ENCODE measurements at regions not wholly inside any gene's neighbourhood (a gene's known extent, or its start where the extent isn't known, plus 50 kb on each side); places are given as distances from the start of the nearest gene placed in this dataset.

- TF ChIP-seq, protein P1, sequence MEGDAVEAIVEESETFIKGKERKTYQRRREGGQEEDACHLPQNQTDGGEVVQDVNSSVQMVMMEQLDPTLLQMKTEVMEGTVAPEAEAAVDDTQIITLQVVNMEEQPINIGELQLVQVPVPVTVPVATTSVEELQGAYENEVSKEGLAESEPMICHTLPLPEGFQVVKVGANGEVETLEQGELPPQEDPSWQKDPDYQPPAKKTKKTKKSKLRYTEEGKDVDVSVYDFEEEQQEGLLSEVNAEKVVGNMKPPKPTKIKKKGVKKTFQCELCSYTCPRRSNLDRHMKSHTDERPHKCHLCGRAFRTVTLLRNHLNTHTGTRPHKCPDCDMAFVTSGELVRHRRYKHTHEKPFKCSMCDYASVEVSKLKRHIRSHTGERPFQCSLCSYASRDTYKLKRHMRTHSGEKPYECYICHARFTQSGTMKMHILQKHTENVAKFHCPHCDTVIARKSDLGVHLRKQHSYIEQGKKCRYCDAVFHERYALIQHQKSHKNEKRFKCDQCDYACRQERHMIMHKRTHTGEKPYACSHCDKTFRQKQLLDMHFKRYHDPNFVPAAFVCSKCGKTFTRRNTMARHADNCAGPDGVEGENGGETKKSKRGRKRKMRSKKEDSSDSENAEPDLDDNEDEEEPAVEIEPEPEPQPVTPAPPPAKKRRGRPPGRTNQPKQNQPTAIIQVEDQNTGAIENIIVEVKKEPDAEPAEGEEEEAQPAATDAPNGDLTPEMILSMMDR (IDR thresholded peaks at IDR 0.05; ENCODE audit: poor library complexity), result no peak
- TF ChIP-seq EZH2 (IDR thresholded peaks at IDR 0.05; ENCODE audit: borderline replicate concordance), result no peak
Measured at GRCh38 chr12:5371631-5372030, 60.3 kb upstream of the NTF3 start.
